NCI-H226 (cell line): ENCODE measurements at regions not wholly inside any gene's neighbourhood (a gene's known extent, or its start where the extent isn't known, plus 50 kb on each side); places are given as distances from the start of the nearest gene placed in this dataset.
"Not testable (repeated sequence)": the region's sequence is repeated elsewhere in the genome, so short reads cannot be mapped to it uniquely, and the experiment has no call there.

Experiments used
- DNase-seq: peaks from one replicate; pipeline ENCODE4 v3.0.0-alpha.2; 2015

DNA sequence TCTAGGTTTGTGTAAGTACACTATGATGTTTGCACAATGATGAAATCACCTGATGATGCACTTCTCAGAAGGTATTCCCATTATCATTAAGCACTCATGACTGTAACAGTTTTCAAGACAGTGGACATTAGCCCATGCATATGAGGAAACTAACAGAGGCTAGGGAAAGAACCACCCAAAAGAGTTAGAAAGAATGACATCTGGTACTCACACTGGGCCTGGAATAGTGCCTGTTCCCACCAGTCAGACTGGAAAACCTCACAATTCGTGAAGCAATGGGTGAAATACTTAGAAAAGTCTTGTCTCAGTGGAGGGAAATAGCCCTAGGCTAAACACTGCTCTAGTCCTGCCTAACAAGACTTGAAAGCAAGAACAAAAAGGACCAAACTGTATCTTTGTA is 117.4 kb upstream of the GDNF start:
- DNase-seq = no peak

- DNase-seq = no peak
Measured at GRCh38 chr5:37955748-37956147, 115.9 kb upstream of the GDNF start.

GRCh38 chr5:37954561-37954960 is 114.7 kb upstream of the GDNF start:
- DNase-seq = no peak

GRCh38 chr5:37951946-37952721 is 112.3 kb upstream of the GDNF start:
- DNase-seq = no peak

DNA sequence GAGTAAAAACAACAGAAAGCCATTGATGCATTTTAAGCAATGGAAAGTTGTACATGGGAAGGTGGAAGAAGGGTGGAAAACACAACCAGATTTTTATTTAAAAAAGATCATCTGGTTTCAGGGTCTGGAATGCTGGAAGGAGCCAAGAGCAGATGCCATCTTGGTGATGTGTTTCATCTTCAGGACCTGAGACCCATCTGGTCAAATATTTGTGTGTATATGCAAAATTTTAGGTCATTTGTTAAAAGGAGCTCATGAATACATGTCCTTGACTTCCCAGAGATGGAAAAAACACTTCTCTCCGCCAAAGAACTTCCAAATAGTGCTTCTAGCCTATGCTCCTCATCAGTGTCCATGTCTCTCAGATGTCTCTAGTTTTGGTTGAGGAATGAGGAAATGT is 110.6 kb upstream of the GDNF start:
- no peak for DNase-seq

- no peak for DNase-seq
Measured at GRCh38 chr5:37945446-37945845, 105.6 kb upstream of the GDNF start.

DNA sequence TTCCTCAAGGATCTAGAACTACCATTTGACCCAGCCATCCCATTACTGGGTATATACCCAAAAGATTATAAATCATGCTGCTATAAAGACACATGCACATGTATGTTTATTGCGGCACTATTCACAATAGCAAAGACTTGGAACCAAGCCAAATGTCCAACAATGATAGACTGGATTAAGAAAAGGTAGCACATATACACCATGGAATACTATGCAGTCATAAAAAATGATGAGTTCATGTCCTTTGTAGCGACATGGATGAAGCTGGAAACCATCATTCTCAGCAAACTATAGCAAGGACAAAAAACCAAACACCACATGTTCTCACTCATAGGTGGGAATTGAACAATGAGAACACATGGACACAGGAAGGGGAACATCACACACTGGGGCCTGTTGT is 103.3 kb upstream of the GDNF start:
- not testable (repeated sequence) for DNase-seq

DNA sequence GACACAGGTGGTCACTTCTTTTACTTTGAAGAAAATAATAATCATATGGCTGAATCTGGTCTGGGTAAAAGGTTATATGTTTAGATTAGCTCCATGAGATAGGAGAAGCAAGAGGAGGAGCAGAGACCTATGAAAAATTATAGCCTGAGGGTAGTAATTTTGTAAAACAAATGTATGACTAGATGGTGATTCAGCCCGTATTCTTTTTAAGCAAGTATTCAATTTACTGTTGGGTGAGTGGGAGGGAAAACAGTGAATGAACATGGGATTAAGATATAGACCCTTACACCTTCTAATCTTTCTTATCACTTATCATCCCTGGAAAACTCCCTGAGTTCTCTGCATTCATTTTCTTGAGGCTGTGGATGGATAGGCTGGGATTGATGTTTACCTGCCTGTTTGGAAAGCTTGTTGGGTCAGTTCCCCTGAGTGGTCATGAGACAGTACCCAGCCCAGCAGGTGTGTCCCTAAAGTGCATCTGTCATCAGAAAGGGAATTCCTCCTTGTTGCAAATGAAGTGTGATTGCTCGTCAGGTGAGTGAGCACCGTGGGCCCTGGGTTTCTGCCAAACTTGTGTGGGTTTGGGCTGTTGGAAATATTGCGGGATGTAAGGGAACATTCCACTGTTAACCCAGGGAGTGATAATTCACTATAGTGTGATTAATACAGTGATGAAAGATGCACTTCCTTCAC is 101.2 kb upstream of the GDNF start:
- peak; percentile 91 for DNase-seq

DNA sequence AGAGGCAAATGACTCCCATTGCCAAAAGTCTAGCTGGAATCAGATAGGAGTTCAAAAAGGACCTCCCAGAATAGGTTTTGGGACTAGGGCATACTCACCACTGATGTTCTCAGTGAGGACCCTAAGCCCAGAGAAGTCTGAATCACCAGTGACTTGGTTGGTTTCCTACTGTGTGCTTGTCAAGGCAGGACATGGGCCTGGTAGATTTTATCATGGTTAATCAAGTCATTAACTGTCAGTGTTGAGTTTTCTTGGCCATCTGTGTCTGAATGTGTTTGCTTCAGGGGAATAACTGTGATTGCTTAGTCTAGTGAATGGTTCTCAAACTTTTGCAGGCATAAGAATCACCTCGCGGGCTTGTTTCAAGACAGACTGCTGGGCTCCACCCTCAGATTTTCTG is 99.0 kb upstream of the GDNF start:
- DNase-seq = no peak

GRCh38 chr5:37938076-37938852 is 98.4 kb upstream of the GDNF start:
- DNase-seq = no peak

GRCh38 chr5:37936091-37936490 is 96.2 kb upstream of the GDNF start:
- no peak for DNase-seq

- no peak for DNase-seq
Measured at GRCh38 chr5:37933576-37933975, 93.7 kb upstream of the GDNF start.

DNA sequence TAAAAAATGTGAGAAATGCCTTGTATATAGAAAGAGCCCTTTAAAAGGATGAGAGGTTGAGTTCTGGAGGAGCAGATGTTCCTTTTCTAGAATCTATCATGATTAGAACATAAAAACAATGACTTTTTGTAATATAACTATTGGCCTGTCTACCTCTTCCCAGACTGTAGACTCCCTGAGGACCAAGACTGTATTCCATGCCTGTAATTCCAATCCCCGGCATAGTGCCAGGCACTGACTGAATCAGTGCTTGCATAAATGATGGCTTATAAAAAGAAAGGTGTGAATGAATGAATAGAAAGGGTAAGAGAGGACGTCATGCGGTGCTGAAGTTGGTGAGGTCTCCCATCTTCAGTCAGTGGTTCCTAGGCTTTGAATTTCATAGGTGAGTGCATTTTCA is 92.6 kb upstream of the GDNF start:
- no peak for DNase-seq

- DNase-seq = no peak
Measured at GRCh38 chr5:37931541-37931940, 91.7 kb upstream of the GDNF start.

DNA sequence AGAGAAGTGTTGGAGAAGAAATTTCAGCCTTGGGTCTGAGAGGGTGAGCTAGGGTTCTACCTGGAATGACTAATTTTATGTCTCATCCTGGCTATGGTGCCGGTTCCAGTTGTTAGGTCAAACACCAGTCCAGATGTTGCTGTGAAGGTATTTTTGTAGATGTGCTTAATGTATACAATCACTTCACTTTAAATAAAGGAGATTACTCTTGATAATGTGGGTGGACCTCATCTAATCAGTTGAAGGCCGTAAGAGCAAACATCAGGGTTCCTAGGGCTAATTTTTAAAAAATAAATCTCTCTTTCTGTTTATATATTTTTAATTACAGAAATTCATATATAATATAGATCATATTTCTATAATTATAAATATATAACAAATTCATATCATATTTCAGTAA is 90.5 kb upstream of the GDNF start:
- DNase-seq = no peak

DNA sequence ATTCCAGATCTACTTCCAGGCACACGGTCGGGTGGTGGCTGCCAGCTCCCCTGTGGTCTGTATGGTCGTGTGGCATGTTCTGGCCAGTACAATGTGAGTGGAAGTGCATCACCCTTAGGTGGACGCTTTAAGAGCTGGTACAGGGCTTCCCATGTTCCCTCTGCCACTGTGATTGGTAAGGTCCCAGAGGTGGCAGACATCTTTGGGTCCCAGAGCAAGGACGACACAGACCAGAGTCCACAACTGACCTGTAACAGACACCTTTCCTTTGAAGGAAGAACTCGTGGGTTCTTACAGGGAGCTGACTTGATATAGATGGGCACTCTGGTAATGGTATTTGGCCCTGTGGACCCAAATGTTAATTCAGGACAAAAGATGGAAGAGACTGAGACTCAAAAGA is 90.0 kb upstream of the GDNF start:
- DNase-seq = no peak

DNA sequence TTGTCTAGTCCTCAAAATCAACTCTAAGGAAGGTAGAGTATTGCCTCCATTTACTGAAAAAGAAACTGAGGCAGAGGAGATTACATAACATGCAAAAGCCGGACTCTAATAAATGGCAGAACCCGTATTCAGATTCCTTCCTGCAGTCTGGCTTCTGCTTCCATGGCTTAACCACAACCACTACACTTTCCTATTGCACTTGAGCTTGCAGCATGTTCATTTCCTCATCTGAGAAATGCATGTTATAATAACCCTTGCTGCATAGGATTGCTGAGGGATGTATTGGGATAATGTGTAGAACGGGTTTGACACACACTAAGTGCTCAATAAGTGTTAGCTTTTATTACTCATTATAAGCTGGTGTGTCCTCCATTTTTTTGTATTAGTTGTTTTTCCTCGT is 87.9 kb upstream of the GDNF start:
- DNase-seq = not testable (repeated sequence)

- no peak for DNase-seq
Measured at GRCh38 chr5:37926732-37927131, 86.9 kb upstream of the GDNF start.

- DNase-seq = peak; percentile 32
Measured at GRCh38 chr5:37921452-37921851, 81.6 kb upstream of the GDNF start.

- DNase-seq = peak; percentile 79
Measured at GRCh38 chr5:37918424-37918823, 78.6 kb upstream of the GDNF start.

GRCh38 chr5:37916525-37916924 is 76.7 kb upstream of the GDNF start:
- DNase-seq = no peak

DNA sequence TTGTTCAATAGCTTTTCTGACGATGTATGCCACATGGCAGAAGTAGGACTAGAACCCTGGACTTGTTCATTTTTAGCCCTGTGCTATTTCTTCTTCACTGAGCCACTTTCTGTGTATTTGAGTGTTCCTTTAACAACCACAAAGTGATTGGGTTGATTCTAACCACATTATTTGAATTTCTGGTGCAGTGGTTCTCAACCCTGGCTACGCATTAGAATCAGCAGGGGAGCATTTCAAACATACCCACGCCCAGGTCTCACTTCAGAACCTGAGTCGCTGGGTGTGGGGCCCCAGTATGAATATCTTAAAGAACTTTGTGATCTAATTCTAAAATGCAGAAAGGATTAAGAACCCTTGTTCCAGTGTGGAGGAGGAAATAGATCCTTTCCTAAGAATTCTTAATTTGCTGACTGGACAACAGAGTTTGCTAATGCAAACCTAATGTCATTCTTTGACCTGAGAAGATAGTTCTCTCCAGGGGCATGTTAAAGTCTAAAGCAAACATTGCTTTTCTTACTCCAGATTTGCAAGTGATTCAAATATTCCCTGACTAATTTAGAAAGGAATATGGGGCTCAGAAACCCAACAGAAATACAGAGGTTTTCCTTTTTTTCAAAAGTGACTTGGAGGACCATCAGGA is 75.4 kb upstream of the GDNF start:
- DNase-seq = no peak

DNA sequence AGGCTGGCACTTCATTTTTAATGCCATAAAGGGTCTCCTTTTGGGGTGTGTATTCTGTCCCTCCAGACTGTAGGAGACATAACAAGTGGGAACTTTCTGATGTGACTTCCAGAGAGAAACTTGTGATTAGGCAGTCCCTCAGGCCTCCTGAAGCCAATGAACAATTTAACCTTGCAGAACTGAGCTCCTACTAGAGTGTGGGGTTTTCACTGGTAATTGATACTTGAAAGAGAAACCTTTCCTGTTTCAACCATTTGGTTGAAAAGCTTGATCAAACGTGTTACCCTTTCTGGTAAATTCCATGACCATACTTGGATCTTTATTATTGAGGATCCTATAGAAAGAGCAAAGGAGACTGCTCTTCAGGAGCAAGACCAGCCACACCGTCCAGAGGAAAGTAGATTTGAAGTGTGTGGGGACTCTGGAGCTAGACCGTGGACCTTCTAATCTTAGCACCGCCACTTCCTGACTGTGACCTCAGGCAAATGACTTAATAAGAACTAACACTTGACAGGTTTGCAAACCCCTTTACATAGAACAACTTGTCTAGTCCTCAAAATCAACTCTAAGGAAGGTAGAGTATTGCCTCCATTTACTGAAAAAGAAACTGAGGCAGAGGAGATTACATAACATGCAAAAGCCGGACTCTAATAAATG is 69.9 kb upstream of the GDNF start:
- not testable (repeated sequence) for DNase-seq
